Left ventricle myocardium inferior (tissue), 1 donor: ENCODE measurements at regions not wholly inside any gene's neighbourhood (a gene's known extent, or its start where the extent isn't known, plus 50 kb on each side); places are given as distances from the start of the nearest gene placed in this dataset.

Experiments
- DNase-seq: peaks from one replicate; pipeline ENCODE4 v3.0.0-alpha.2; 2020
- H3K27ac ChIP-seq: fragments of 200-600 bp; replicated peaks from 2 replicates; pipeline ENCODE4 v1.8.0; 2021
- H3K27me3 ChIP-seq: fragments of 200-600 bp; 2 replicates; pipeline ENCODE4 v1.8.0; 2021; ENCODE audit warnings: low read depth
- H3K36me3 ChIP-seq: fragments of 200-600 bp; 2 replicates; pipeline ENCODE4 v1.8.0; 2021
- H3K4me1 ChIP-seq: fragments of 200-600 bp; 2 replicates; pipeline ENCODE4 v1.8.0; 2021
- H3K4me3 ChIP-seq: fragments of 200-600 bp; 2 replicates; pipeline ENCODE4 v1.8.0; 2021; ENCODE audit warnings: mild to moderate bottlenecking, moderate library complexity
- H3K9me3 ChIP-seq: fragments of 200-600 bp; replicated peaks from 2 replicates; pipeline ENCODE4 v1.8.0; 2021
- CTCF ChIP-seq: fragments of 200-600 bp; IDR thresholded peaks from 2 replicates; pipeline ENCODE4 v1.8.0; 2021; ENCODE audit warnings: antibody characterized with exemption, mild to moderate bottlenecking, borderline replicate concordance
- intact Hi-C: fragments of 100-400 bp; cut with micrococcal nuclease; formaldehyde crosslinking; loops from one replicate; pipeline ENCODE4 v1.11.0; 2022
- donor health status: DM: no; HTN: yes; CAD: no; lungs with severe emphysema.

- Histone ChIP-seq H3K4me3 (no peak overlapping the region), H3K9me3 (peaks cover 6% of the 10 kb centered on the region), H3K27me3 (peaks cover 19% of the 10 kb centered on the region), H3K4me1 (no peaks in the 10 kb centered on the region), H3K27ac (no peak overlapping the region), H3K36me3 (no peaks in the 10 kb centered on the region)
- no peak for TF ChIP-seq CTCF
- intact Hi-C loops, result no loop called here
- DNase-seq, result no peak
Observed at GRCh38 chr3:135848051-135848450, 117.5 kb upstream of the PPP2R3A start.

- H3K4me1 ChIP-seq, result no peaks in the 10 kb centered on the region
- H3K36me3 ChIP-seq, result no peaks in the 10 kb centered on the region
- DNase-seq, result no peak
- H3K4me3 ChIP-seq, result no peak overlapping the region
- H3K27ac ChIP-seq, result no peak overlapping the region
- intact Hi-C loops, result no loop called here
- peaks cover 34% of the 10 kb centered on the region for H3K27me3 ChIP-seq
- no peak for TF ChIP-seq CTCF
- peaks cover 6% of the 10 kb centered on the region for H3K9me3 ChIP-seq
Observed at GRCh38 chr3:135849827-135850226, 115.7 kb upstream of the PPP2R3A start.

GRCh38 chr3:135851201-135852081 is 114.1 kb upstream of the PPP2R3A start:
- Histone ChIP-seq H3K27ac (no peak overlapping the region), H3K27me3 (peaks cover 37% of the 10 kb centered on the region), H3K4me3 (no peak overlapping the region), H3K4me1 (no peaks in the 10 kb centered on the region), H3K9me3 (peaks cover 6% of the 10 kb centered on the region), H3K36me3 (no peaks in the 10 kb centered on the region)
- no peak for DNase-seq
- TF ChIP-seq CTCF, result no peak
- intact Hi-C loops, result no loop called here

GRCh38 chr3:135853981-135854380 is 111.5 kb upstream of the PPP2R3A start:
- Histone ChIP-seq H3K27me3 (peaks cover 43% of the 10 kb centered on the region), H3K27ac (no peak overlapping the region), H3K36me3 (no peaks in the 10 kb centered on the region), H3K9me3 (no peaks in the 10 kb centered on the region), H3K4me3 (no peak overlapping the region), H3K4me1 (no peaks in the 10 kb centered on the region)
- intact Hi-C loops, result no loop called here
- TF ChIP-seq CTCF, result no peak
- no peak for DNase-seq

GRCh38 chr3:135860761-135861160 is 104.8 kb upstream of the PPP2R3A start:
- no peak for DNase-seq
- no peak for TF ChIP-seq CTCF
- peaks cover 7% of the 10 kb centered on the region for H3K4me1 ChIP-seq

More at GRCh38 chr3:135860761-135861160, 104.8 kb upstream of the PPP2R3A start:
- Histone ChIP-seq H3K27me3 (peaks cover 18% of the 10 kb centered on the region), H3K9me3 (no peaks in the 10 kb centered on the region), H3K4me3 (no peak overlapping the region), H3K27ac (no peak overlapping the region), H3K36me3 (no peaks in the 10 kb centered on the region)
- intact Hi-C loops, result no loop called here
